HG03432 (cell line): ENCODE measurements at regions not wholly inside any gene's neighbourhood (a gene's known extent, or its start where the extent isn't known, plus 50 kb on each side); places are given as distances from the start of the nearest gene placed in this dataset.
"Not testable (repeated sequence)": the region's sequence is repeated elsewhere in the genome, so short reads cannot be mapped to it uniquely, and the experiment has no call there.

Source experiments
- ATAC-seq: cut with Tn5 transposase; IDR thresholded peaks from one replicate; pipeline ENCODE4 v1.9.1; 2021; ENCODE audit warnings: mild to moderate bottlenecking, moderate library complexity; ENCODE audit not compliant: unreplicated experiment

DNA sequence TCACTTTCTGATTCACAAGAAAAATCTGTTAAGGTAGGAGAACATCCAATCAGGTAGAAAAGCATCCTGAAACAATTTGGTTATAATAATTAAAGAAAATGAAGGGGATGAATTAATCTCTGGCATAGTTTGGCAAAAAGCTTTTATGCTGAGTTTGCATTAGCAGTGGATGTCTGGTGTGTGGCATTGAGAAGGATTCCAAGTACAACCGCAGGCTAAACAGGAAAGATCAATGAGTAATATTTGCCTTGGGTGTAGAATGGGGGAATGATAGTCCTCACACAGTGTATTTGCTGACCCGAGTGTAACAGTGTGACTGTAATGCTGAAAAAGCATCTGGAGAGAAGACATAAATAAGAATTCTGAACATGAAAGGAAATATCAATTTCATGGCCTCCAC is 68.3 kb upstream of the SESTD1 start:
- no peak for ATAC-seq

DNA sequence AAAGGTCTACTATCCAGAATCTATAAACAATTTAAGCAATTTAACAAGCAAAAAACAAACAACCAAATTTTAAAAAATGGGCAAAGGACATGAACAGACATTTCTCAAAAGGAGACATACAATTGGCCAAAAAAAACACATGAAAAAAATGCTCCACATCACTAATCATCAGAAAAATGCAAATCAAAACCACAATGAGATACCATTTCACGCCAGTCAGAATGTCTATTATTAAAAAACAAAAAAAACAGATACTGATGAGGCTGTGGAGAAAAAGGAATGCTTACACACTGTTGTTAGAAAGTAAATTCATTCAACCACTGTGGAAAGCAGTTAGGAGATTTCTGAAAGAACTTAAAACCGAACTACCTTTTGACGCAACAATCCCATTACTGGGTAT is 66.4 kb upstream of the SESTD1 start:
- no peak for ATAC-seq

- no peak for ATAC-seq
Measured at GRCh38 chr2:179322289-179322688, 57.7 kb upstream of the SESTD1 start.

DNA sequence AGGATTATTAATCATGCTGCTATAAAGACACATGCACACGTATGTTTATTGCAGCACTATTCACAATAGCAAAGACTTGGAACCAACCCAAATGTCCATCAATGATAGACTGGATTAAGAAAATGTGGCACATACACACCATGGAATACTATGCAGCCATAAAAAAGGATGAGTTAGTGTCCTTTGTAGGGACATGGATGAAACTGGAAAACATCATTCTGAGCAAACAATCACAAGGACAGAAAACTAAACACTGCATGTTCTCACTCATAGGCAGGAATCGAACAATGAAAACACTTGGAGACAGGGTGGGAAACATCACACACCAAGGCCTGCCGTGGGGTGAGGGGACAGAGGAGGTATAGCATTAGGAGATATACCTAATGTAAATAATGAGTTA is 56.4 kb upstream of the SESTD1 start:
- ATAC-seq = not testable (repeated sequence)

DNA sequence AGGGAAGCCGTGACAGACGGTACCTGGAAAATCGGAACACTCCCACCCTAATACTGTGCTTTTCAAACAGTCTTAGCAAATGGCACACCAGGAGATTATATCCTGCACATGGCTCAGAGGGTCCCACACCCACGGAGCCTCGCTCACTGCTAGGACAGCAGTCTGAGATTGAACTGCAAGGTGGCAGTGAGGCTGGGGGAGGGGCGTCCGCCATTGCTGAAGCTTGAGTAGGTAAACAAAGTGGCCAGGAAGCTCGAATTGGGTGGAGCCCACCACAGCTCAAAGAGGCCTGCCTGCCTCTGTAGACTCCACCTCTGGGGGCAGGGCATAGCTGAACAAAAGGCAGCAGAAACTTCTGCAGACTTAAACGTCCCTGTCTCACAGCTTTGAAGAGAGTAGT is 50.1 kb upstream of the SESTD1 start:
- not testable (repeated sequence) for ATAC-seq
